ES-I3 (cell line): ENCODE measurements at regions not wholly inside any gene's neighbourhood (a gene's known extent, or its start where the extent isn't known, plus 50 kb on each side); places are given as distances from the start of the nearest gene placed in this dataset.

Experiments
- H3K36me3 ChIP-seq: 2 replicates; pipeline ENCODE4 v1.6.1; 2013; ENCODE audit warnings: mild to moderate bottlenecking, low read length, control low read depth, moderate library complexity; ENCODE audit not compliant: insufficient read depth
- H3K4me1 ChIP-seq: 2 replicates; pipeline ENCODE4 v1.6.1; 2013; ENCODE audit warnings: mild to moderate bottlenecking, control low read depth, low read length; ENCODE audit not compliant: insufficient read depth
- H3K9ac ChIP-seq: 2 replicates; pipeline ENCODE4 v1.6.1; 2013; ENCODE audit warnings: low read depth, mild to moderate bottlenecking, low read length, moderate library complexity
- H3K9me3 ChIP-seq: 2 replicates; pipeline ENCODE4 v1.6.1; 2013; ENCODE audit warnings: mild to moderate bottlenecking, low read length, moderate library complexity; ENCODE audit not compliant: control insufficient read depth, insufficient read depth

- Histone ChIP-seq H3K9ac (no peak overlapping the region), H3K36me3 (no peaks in the 10 kb centered on the region; the same call in 1 of the 2 replicates), H3K9me3 (no peaks in the 10 kb centered on the region), H3K4me1 (no peaks in the 10 kb centered on the region; the same call in 1 of the 2 replicates)
Observed at GRCh38 chr13:107035778-107036177, 467.8 kb upstream of the ARGLU1 start.

GRCh38 chr13:107035186-107035585, 467.2 kb upstream of the ARGLU1 start:
- Histone ChIP-seq H3K4me1 (no peaks in the 10 kb centered on the region; the same call in 1 of the 2 replicates), H3K9me3 (no peaks in the 10 kb centered on the region), H3K9ac (no peak overlapping the region), H3K36me3 (no peaks in the 10 kb centered on the region; the same call in 1 of the 2 replicates)

- H3K4me1 ChIP-seq, result no peaks in the 10 kb centered on the region; the same call in 1 of the 2 replicates
- H3K36me3 ChIP-seq, result no peaks in the 10 kb centered on the region; the same call in 1 of the 2 replicates
- H3K9me3 ChIP-seq, result no peaks in the 10 kb centered on the region
Observed at GRCh38 chr13:107034236-107034872, 466.4 kb upstream of the ARGLU1 start.

GRCh38 chr13:107031716-107032115, 463.8 kb upstream of the ARGLU1 start:
- Histone ChIP-seq H3K9ac (no peak overlapping the region), H3K9me3 (no peaks in the 10 kb centered on the region), H3K4me1 (no peaks in the 10 kb centered on the region; the same call in 1 of the 2 replicates), H3K36me3 (no peaks in the 10 kb centered on the region; the same call in 1 of the 2 replicates)

More at GRCh38 chr13:107034236-107034872, 466.4 kb upstream of the ARGLU1 start:
- H3K9ac ChIP-seq, result no peak overlapping the region

- no peaks in the 10 kb centered on the region for H3K9me3 ChIP-seq
- H3K36me3 ChIP-seq, result no peaks in the 10 kb centered on the region; the same call in 1 of the 2 replicates
- H3K4me1 ChIP-seq, result no peaks in the 10 kb centered on the region; the same call in 1 of the 2 replicates
- no peak overlapping the region for H3K9ac ChIP-seq
Observed at GRCh38 chr13:107028751-107029150, 460.8 kb upstream of the ARGLU1 start.

GRCh38 chr13:107025991-107026390, 458.1 kb upstream of the ARGLU1 start:
- Histone ChIP-seq H3K4me1 (peaks cover 10% of the 10 kb centered on the region; the same call in 1 of the 2 replicates), H3K9me3 (0 out of 2 replicates have a peak, but pooled peaks cover 2% of the 10 kb centered on the region), H3K9ac (no peak overlapping the region), H3K36me3 (no peaks in the 10 kb centered on the region)

- H3K4me1 ChIP-seq, result peaks cover 10% of the 10 kb centered on the region; the same call in 1 of the 2 replicates
- H3K36me3 ChIP-seq, result no peaks in the 10 kb centered on the region
- 0 out of 2 replicates have a peak, but pooled peaks cover 2% of the 10 kb centered on the region for H3K9me3 ChIP-seq
- H3K9ac ChIP-seq, result no peak overlapping the region
Observed at GRCh38 chr13:107023335-107023734, 455.4 kb upstream of the ARGLU1 start.

- Histone ChIP-seq H3K4me1 (peaks cover 10% of the 10 kb centered on the region; the same call in 1 of the 2 replicates), H3K9me3 (0 out of 2 replicates have a peak, but pooled peaks cover 2% of the 10 kb centered on the region), H3K9ac (no peak overlapping the region), H3K36me3 (no peaks in the 10 kb centered on the region)
Observed at GRCh38 chr13:107020393-107020792, 452.5 kb upstream of the ARGLU1 start.

GRCh38 chr13:107018285-107018684, 450.3 kb upstream of the ARGLU1 start:
- Histone ChIP-seq H3K9ac (no peak overlapping the region), H3K4me1 (peaks cover 10% of the 10 kb centered on the region; the same call in 1 of the 2 replicates), H3K9me3 (0 out of 2 replicates have a peak, but pooled peaks cover 2% of the 10 kb centered on the region), H3K36me3 (no peaks in the 10 kb centered on the region)

- H3K9me3 ChIP-seq, result no peaks in the 10 kb centered on the region
- no peak overlapping the region for H3K9ac ChIP-seq
- no peaks in the 10 kb centered on the region for H3K36me3 ChIP-seq
- H3K4me1 ChIP-seq, result no peaks in the 10 kb centered on the region
Observed at GRCh38 chr13:107006661-107007060, 438.7 kb upstream of the ARGLU1 start.

- Histone ChIP-seq H3K9me3 (no peaks in the 10 kb centered on the region), H3K4me1 (no peaks in the 10 kb centered on the region), H3K36me3 (no peaks in the 10 kb centered on the region), H3K9ac (no peak overlapping the region)
Observed at GRCh38 chr13:107005577-107005976, 437.6 kb upstream of the ARGLU1 start.

GRCh38 chr13:107003911-107004310, 436.0 kb upstream of the ARGLU1 start:
- Histone ChIP-seq H3K36me3 (no peaks in the 10 kb centered on the region), H3K4me1 (no peaks in the 10 kb centered on the region), H3K9ac (no peak overlapping the region), H3K9me3 (no peaks in the 10 kb centered on the region)

GRCh38 chr13:106998664-106999063, 430.7 kb upstream of the ARGLU1 start:
- no peaks in the 10 kb centered on the region for H3K4me1 ChIP-seq
- no peaks in the 10 kb centered on the region for H3K36me3 ChIP-seq
- H3K9ac ChIP-seq, result no peak overlapping the region
- no peaks in the 10 kb centered on the region for H3K9me3 ChIP-seq

GRCh38 chr13:106997696-106998095, 429.8 kb upstream of the ARGLU1 start:
- Histone ChIP-seq H3K9ac (no peak overlapping the region), H3K4me1 (no peaks in the 10 kb centered on the region), H3K9me3 (no peaks in the 10 kb centered on the region), H3K36me3 (no peaks in the 10 kb centered on the region)
